HCT116 (cell line): ENCODE measurements at regions not wholly inside any gene's neighbourhood (a gene's known extent, or its start where the extent isn't known, plus 50 kb on each side); places are given as distances from the start of the nearest gene placed in this dataset.

Experiments used
- CTCF ChIP-seq, 3 experiments: fragments of 200-600 bp in 1 of 3; sonication (generic) in 1 of 3; IDR thresholded peaks in 2 of 3; conservative IDR thresholded peaks in 1 of 3; 2 replicates each; pipeline ENCODE4 v1.5.1; 2012 to 2017; ENCODE audit warnings: low read depth in 2 of 3, low read length in 2 of 3, antibody characterized with exemption in 1 of 3, borderline replicate concordance in 1 of 3, control low read depth in 1 of 3, mild to moderate bottlenecking in 1 of 3, mixed read lengths in 1 of 3, mixed run types in 1 of 3, moderate library complexity in 1 of 3; ENCODE audit not compliant: insufficient read depth in 1 of 3
- EZH2phosphoT487 ChIP-seq: fragments of 200-600 bp; IDR thresholded peaks from 2 replicates; pipeline ENCODE4 v1.6.1; 2018; ENCODE audit warnings: antibody characterized with exemption, borderline replicate concordance
- JUND ChIP-seq: IDR thresholded peaks from 2 replicates; pipeline ENCODE4 v1.6.1; 2012
- POLR2A ChIP-seq: IDR thresholded peaks from 2 replicates; pipeline ENCODE4 v1.7.0; 2011; ENCODE audit warnings: borderline replicate concordance; ENCODE audit not compliant: insufficient read depth, insufficient read length; ENCODE audit errors: extremely low read depth
- POLR2AphosphoS5 ChIP-seq: IDR thresholded peaks from 2 replicates; pipeline ENCODE4 v1.6.1; 2011; ENCODE audit warnings: mild to moderate bottlenecking, low read depth, low read length, moderate library complexity
- RAD21 ChIP-seq: IDR thresholded peaks from 2 replicates; pipeline ENCODE4 v1.6.1; 2012; ENCODE audit warnings: low read depth, mild to moderate bottlenecking
- SP1 ChIP-seq: IDR thresholded peaks from 2 replicates; pipeline ENCODE4 v1.6.1; 2012; ENCODE audit warnings: low read depth

- no peak for TF ChIP-seq CTCF (IDR thresholded peaks at IDR 0.05 in 2 of 3, conservative IDR thresholded peaks at IDR 0.05 in 1 of 3; ENCODE audit: borderline replicate concordance in 1 of 3, insufficient read depth in 1 of 3, low read depth in 2 of 3, low read length in 2 of 3)
- no peak for TF ChIP-seq POLR2AphosphoS5
- TF ChIP-seq JUND: no peak
- no peak for TF ChIP-seq RAD21
- no peak for TF ChIP-seq POLR2A
- no peak for TF ChIP-seq EZH2phosphoT487
- TF ChIP-seq SP1: no peak
Observed at GRCh38 chr2:226352941-226353560, 446.6 kb downstream of the IRS1 start.
